Left lung (tissue), 4 donors: ENCODE measurements at regions not wholly inside any gene's neighbourhood (a gene's known extent, or its start where the extent isn't known, plus 50 kb on each side); places are given as distances from the start of the nearest gene placed in this dataset.

ENCODE experiments used
- ATAC-seq: fragments of 200-7000 bp; cut with Tn5 transposase; one replicate; pipeline ENCODE4 v1.9.1; 2020; ENCODE audit warnings: moderate library complexity
- DNase-seq, 4 donors: peaks; one replicate each; pipeline ENCODE4 v3.0.0-alpha.2; 2013 to 2020
- H3K27ac ChIP-seq, 2 donors: fragments of 200-600 bp; sonication (generic) in 1 of 2; one replicate each; pipeline versions ENCODE4 v1.5.0 to v1.8.0; 2020 to 2021
- H3K27me3 ChIP-seq, 2 donors: fragments of 200-600 bp; sonication (generic) in 1 of 2; one replicate each; pipeline versions ENCODE4 v1.5.0 to v1.8.0; 2020 to 2021
- H3K36me3 ChIP-seq, 2 donors: fragments of 200-600 bp; sonication (generic) in 1 of 2; one replicate each; pipeline versions ENCODE4 v1.5.0 to v1.8.0; 2020 to 2021
- H3K4me1 ChIP-seq, 2 donors: fragments of 200-600 bp; one replicate each; pipeline ENCODE4 v1.8.0; 2021
- H3K4me3 ChIP-seq, 2 donors: fragments of 200-600 bp; sonication (generic) in 1 of 2; one replicate each; pipeline versions ENCODE4 v1.5.0 to v1.8.0; 2020 to 2021; ENCODE audit warnings: mild to moderate bottlenecking in 1 of 2
- H3K9me3 ChIP-seq, 2 donors: fragments of 200-600 bp; sonication (generic) in 1 of 2; one replicate each; pipeline versions ENCODE4 v1.5.0 to v1.8.0; 2020 to 2021
- CTCF ChIP-seq, 2 donors: fragments of 200-600 bp; sonication (generic) in 1 of 2; IDR thresholded peaks; one replicate each; pipeline versions ENCODE4 v1.5.0 to v1.8.0; 2021; ENCODE audit warnings: antibody characterized with exemption in 2 of 2
- intact Hi-C, 2 donors: fragments of 100-400 bp; cut with DNase I; formaldehyde crosslinking; loops; one replicate each; pipeline versions ENCODE4 v1.11.2 to v1.14.2; 2022
- donor health status: DM: no; HTN: yes; CAD: no.
- donor health status: DM: no; HTN: no; CAD: no.

- TF ChIP-seq CTCF (IDR thresholded peaks at IDR 0.05): no peak
- intact Hi-C loops: no loop called here
- Histone ChIP-seq H3K36me3 (no peaks in the 10 kb centered on the region), H3K4me3 (no peak overlapping the region), H3K4me1 (no peaks in the 10 kb centered on the region), H3K27ac (no peak overlapping the region), H3K27me3 (peaks cover 0 to 5% of the 10 kb centered on the region in 2 donors), H3K9me3 (no peaks in the 10 kb centered on the region)
- DNase-seq (no peak), ATAC-seq (no peak)
These were observed 90.1 kb upstream of the DAAM1 start for GRCh38 chr14:59098377-59098776.

- DNase-seq: no peak
- no peak for ATAC-seq
- no peak overlapping the region for H3K4me3 ChIP-seq
- no peaks in the 10 kb centered on the region for H3K4me1 ChIP-seq
- H3K27me3 ChIP-seq: peaks cover 0 to 5% of the 10 kb centered on the region in 2 donors
- no peak for TF ChIP-seq CTCF (IDR thresholded peaks at IDR 0.05)
- H3K36me3 ChIP-seq: no peaks in the 10 kb centered on the region
- no peaks in the 10 kb centered on the region for H3K9me3 ChIP-seq
- intact Hi-C loops: no loop called here
- H3K27ac ChIP-seq: no peak overlapping the region
These were observed 88.3 kb upstream of the DAAM1 start for GRCh38 chr14:59100205-59100604.

GRCh38 chr14:59101476-59101875 lies 87.0 kb upstream of the DAAM1 start:
- no peak overlapping the region for H3K27ac ChIP-seq
- TF ChIP-seq CTCF (IDR thresholded peaks at IDR 0.05): no peak
- no peaks in the 10 kb centered on the region for H3K4me1 ChIP-seq
- DNase-seq (no peak), ATAC-seq (no peak)
- H3K36me3 ChIP-seq: no peaks in the 10 kb centered on the region
- H3K9me3 ChIP-seq: no peaks in the 10 kb centered on the region
- H3K27me3 ChIP-seq: peaks cover 0 to 5% of the 10 kb centered on the region in 2 donors
- H3K4me3 ChIP-seq: no peak overlapping the region
- intact Hi-C loops: no loop called here

- TF ChIP-seq CTCF (IDR thresholded peaks at IDR 0.05): no peak
- no peak for ATAC-seq
- H3K9me3 ChIP-seq: no peaks in the 10 kb centered on the region
- H3K27me3 ChIP-seq: peaks cover 0 to 5% of the 10 kb centered on the region in 2 donors
- no peak overlapping the region for H3K27ac ChIP-seq
- no peak overlapping the region for H3K4me3 ChIP-seq
- intact Hi-C loops: no loop called here
- no peaks in the 10 kb centered on the region for H3K36me3 ChIP-seq
- DNase-seq: no peak
- no peaks in the 10 kb centered on the region for H3K4me1 ChIP-seq
These were observed 85.1 kb upstream of the DAAM1 start for GRCh38 chr14:59103396-59103795.

- H3K27ac ChIP-seq: no peak overlapping the region
- no peaks in the 10 kb centered on the region for H3K4me1 ChIP-seq
- intact Hi-C loops: no loop called here
- no peak for DNase-seq
- no peaks in the 10 kb centered on the region for H3K27me3 ChIP-seq
- no peak overlapping the region for H3K4me3 ChIP-seq
- no peak for ATAC-seq
- TF ChIP-seq CTCF (IDR thresholded peaks at IDR 0.05): no peak
- H3K36me3 ChIP-seq: no peaks in the 10 kb centered on the region
- H3K9me3 ChIP-seq: no peaks in the 10 kb centered on the region
These were observed 80.6 kb upstream of the DAAM1 start for GRCh38 chr14:59107819-59108218.
